ENCODE measurements at regions not wholly inside any gene's neighbourhood (a gene's known extent, or its start where the extent isn't known, plus 50 kb on each side); places are given as distances from the start of the nearest gene placed in this dataset.

DNA sequence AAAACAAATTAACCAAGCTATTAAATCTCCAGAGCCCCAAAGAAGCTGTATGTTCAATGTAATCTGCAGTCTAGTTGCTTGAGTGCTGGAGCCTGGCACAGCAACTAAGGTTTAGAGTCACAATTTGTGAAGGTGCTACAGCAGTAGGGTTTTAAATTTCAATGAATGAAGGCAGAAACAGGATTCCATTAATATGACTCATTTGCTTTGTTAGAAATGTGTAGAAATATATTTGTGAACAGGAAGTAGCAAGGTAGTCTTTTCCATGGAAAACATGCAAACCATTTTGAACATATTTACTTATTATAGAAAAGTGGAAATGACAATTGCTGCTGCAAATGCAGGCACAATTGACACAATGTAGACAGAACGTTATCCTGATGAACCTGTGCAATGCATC, 149.0 kb upstream of the STEAP4 start:
- TF ChIP-seq, protein P1, sequence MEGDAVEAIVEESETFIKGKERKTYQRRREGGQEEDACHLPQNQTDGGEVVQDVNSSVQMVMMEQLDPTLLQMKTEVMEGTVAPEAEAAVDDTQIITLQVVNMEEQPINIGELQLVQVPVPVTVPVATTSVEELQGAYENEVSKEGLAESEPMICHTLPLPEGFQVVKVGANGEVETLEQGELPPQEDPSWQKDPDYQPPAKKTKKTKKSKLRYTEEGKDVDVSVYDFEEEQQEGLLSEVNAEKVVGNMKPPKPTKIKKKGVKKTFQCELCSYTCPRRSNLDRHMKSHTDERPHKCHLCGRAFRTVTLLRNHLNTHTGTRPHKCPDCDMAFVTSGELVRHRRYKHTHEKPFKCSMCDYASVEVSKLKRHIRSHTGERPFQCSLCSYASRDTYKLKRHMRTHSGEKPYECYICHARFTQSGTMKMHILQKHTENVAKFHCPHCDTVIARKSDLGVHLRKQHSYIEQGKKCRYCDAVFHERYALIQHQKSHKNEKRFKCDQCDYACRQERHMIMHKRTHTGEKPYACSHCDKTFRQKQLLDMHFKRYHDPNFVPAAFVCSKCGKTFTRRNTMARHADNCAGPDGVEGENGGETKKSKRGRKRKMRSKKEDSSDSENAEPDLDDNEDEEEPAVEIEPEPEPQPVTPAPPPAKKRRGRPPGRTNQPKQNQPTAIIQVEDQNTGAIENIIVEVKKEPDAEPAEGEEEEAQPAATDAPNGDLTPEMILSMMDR (IDR thresholded peaks at IDR 0.05; ENCODE audit: insufficient read depth, low read length, poor library complexity, severe bottlenecking), result no peak
- DNase-seq (ENCODE audit: extremely low read depth, insufficient read length), result no peak

DNA sequence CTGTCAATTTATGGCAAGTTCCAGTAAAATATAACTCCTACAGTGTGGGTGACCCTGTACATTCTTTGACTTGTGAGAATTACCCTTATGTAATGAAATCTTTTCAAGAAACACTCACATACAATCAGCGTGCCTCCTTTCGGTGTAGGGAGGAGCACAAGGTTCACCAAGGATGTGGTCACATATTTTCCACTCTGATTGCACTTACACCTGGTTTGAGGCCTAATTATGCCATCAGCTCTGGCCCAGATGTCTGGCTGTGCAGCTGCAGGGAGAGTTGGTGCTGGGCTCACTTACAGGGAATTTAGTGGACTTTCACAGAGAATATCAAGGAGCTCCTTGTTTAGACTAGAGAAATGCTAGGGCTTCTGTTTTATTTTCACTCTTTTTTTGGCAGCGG, 146.0 kb upstream of the STEAP4 start:
- H3K36me3 ChIP-seq (ENCODE audit: control insufficient read depth, insufficient read depth, low read length), result no peaks in the 10 kb centered on the region
- H3K4me3 ChIP-seq (replicated peaks; ENCODE audit: low read depth, low read length), result no peak overlapping the region
- TF ChIP-seq, protein P1 (IDR thresholded peaks at IDR 0.05; ENCODE audit: insufficient read depth, low read length, poor library complexity, severe bottlenecking), result no peak
- no peaks in the 10 kb centered on the region for H3K27me3 ChIP-seq (replicated peaks; ENCODE audit: control insufficient read depth, insufficient read depth, low read length)
- DNase-seq (ENCODE audit: extremely low read depth, insufficient read length), result no peak

More for the DNA sequence above, 149.0 kb upstream of the STEAP4 start:
- Histone ChIP-seq H3K36me3 (ENCODE audit: control insufficient read depth, insufficient read depth, low read length) (no peaks in the 10 kb centered on the region), H3K4me3 (replicated peaks; ENCODE audit: low read depth, low read length) (no peak overlapping the region), H3K27me3 (replicated peaks; ENCODE audit: control insufficient read depth, insufficient read depth, low read length) (no peaks in the 10 kb centered on the region)

DNA sequence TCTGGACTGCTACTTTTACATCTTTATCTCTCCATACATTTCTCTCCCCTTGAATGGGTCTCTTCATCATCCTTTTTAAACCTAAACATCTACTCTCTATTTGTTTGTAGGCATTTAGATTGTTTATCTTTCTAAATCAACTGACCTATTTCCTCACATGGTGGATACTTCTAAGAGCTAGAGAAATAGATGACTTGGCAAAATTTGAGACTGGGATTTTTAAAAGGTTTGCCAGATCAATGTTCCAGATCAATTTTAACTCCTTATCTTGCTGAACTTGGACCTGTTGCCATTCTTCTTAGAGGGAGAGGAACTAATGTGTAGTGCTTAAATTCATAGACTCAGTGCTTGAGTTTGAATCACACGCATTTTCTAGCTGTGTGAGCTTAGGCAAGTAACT, 144.2 kb upstream of the STEAP4 start:
- no peak for DNase-seq (ENCODE audit: extremely low read depth, insufficient read length)
- H3K4me3 ChIP-seq (replicated peaks; ENCODE audit: low read depth, low read length), result no peak overlapping the region
- H3K27me3 ChIP-seq (replicated peaks; ENCODE audit: control insufficient read depth, insufficient read depth, low read length), result no peaks in the 10 kb centered on the region
- TF ChIP-seq, protein P1 (IDR thresholded peaks at IDR 0.05; ENCODE audit: insufficient read depth, low read length, poor library complexity, severe bottlenecking), result no peak
- no peaks in the 10 kb centered on the region for H3K36me3 ChIP-seq (ENCODE audit: control insufficient read depth, insufficient read depth, low read length)

DNA sequence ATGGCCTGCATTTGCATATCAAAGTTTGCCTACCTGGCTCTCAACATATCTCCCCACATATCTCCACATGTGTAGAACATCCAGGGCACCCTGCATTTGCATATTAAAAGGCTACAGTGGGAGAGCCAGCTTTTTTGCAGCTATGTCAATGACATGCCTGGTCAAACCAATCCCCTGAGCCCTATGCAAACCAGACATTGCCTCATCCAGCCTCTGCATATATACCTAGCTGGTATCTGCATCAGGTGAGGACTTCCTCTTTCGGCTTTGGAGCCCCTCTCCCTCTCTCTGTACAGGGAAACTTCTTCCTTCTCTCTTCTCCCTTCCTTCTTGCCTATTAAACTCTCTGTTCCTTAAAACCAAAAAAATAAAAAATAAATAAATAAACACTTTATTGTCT, 142.7 kb upstream of the STEAP4 start:
- H3K4me3 ChIP-seq (replicated peaks; ENCODE audit: low read depth, low read length), result no peak overlapping the region
- TF ChIP-seq, protein P1 (IDR thresholded peaks at IDR 0.05; ENCODE audit: insufficient read depth, low read length, poor library complexity, severe bottlenecking), result no peak
- H3K36me3 ChIP-seq (ENCODE audit: control insufficient read depth, insufficient read depth, low read length), result no peaks in the 10 kb centered on the region
- no peaks in the 10 kb centered on the region for H3K27me3 ChIP-seq (replicated peaks; ENCODE audit: control insufficient read depth, insufficient read depth, low read length)
- DNase-seq (ENCODE audit: extremely low read depth, insufficient read length), result no peak

- Histone ChIP-seq H3K36me3 (ENCODE audit: control insufficient read depth, insufficient read depth, low read length) (no peaks in the 10 kb centered on the region), H3K27me3 (replicated peaks; ENCODE audit: control insufficient read depth, insufficient read depth, low read length) (no peaks in the 10 kb centered on the region), H3K4me3 (replicated peaks; ENCODE audit: low read depth, low read length) (no peak overlapping the region)
- no peak for DNase-seq (ENCODE audit: extremely low read depth, insufficient read length)
- TF ChIP-seq, protein P1 (IDR thresholded peaks at IDR 0.05; ENCODE audit: insufficient read depth, low read length, poor library complexity, severe bottlenecking), result no peak
These were observed 135.7 kb upstream of the STEAP4 start for GRCh38 chr7:88442413-88442812.

DNA sequence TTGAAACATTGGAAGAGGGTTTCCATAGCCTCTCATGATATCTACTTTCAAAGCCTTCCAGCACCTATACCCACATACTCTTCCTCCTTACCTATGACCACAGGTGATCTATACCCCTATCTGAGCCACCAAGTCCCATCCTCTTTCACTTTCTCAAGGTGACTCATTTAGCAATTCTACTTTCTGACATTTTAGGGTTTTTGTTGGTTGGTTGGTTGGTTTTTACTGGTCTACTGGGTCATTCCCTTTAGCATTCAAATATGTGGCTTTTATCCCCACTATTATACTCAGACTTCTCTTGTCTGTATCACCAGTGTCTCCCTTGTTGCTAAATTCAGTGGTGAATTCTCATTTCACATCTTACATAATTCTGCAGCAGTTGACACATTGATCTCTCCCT, 130.4 kb upstream of the STEAP4 start:
- DNase-seq (ENCODE audit: extremely low read depth, insufficient read length), result no peak
- no peaks in the 10 kb centered on the region for H3K27me3 ChIP-seq (replicated peaks; ENCODE audit: control insufficient read depth, insufficient read depth, low read length)
- TF ChIP-seq, protein P1 (IDR thresholded peaks at IDR 0.05; ENCODE audit: insufficient read depth, low read length, poor library complexity, severe bottlenecking), result no peak

More for the DNA sequence above, 130.4 kb upstream of the STEAP4 start:
- Histone ChIP-seq H3K4me3 (replicated peaks; ENCODE audit: low read depth, low read length) (no peak overlapping the region), H3K36me3 (ENCODE audit: control insufficient read depth, insufficient read depth, low read length) (no peaks in the 10 kb centered on the region)
